Left ventricle myocardium inferior (tissue), 1 donor: ENCODE measurements at regions not wholly inside any gene's neighbourhood (a gene's known extent, or its start where the extent isn't known, plus 50 kb on each side); places are given as distances from the start of the nearest gene placed in this dataset.

Experiments used
- DNase-seq: peaks from one replicate; pipeline ENCODE4 v3.0.0-alpha.2; 2020
- H3K27ac ChIP-seq: fragments of 200-600 bp; replicated peaks from 2 replicates; pipeline ENCODE4 v1.8.0; 2021
- H3K27me3 ChIP-seq: fragments of 200-600 bp; 2 replicates; pipeline ENCODE4 v1.8.0; 2021; ENCODE audit warnings: low read depth
- H3K36me3 ChIP-seq: fragments of 200-600 bp; 2 replicates; pipeline ENCODE4 v1.8.0; 2021
- H3K4me1 ChIP-seq: fragments of 200-600 bp; 2 replicates; pipeline ENCODE4 v1.8.0; 2021
- H3K4me3 ChIP-seq: fragments of 200-600 bp; 2 replicates; pipeline ENCODE4 v1.8.0; 2021; ENCODE audit warnings: mild to moderate bottlenecking, moderate library complexity
- H3K9me3 ChIP-seq: fragments of 200-600 bp; replicated peaks from 2 replicates; pipeline ENCODE4 v1.8.0; 2021
- intact Hi-C: fragments of 100-400 bp; cut with micrococcal nuclease; formaldehyde crosslinking; loops from one replicate; pipeline ENCODE4 v1.11.0; 2022
- TF ChIP-seq, protein P1 (sequence below): fragments of 200-600 bp; IDR thresholded peaks from 2 replicates; pipeline ENCODE4 v1.8.0; 2021; ENCODE audit warnings: antibody characterized with exemption, mild to moderate bottlenecking, borderline replicate concordance
- donor health status: DM: no; HTN: yes; CAD: no; lungs with severe emphysema.

DNA sequence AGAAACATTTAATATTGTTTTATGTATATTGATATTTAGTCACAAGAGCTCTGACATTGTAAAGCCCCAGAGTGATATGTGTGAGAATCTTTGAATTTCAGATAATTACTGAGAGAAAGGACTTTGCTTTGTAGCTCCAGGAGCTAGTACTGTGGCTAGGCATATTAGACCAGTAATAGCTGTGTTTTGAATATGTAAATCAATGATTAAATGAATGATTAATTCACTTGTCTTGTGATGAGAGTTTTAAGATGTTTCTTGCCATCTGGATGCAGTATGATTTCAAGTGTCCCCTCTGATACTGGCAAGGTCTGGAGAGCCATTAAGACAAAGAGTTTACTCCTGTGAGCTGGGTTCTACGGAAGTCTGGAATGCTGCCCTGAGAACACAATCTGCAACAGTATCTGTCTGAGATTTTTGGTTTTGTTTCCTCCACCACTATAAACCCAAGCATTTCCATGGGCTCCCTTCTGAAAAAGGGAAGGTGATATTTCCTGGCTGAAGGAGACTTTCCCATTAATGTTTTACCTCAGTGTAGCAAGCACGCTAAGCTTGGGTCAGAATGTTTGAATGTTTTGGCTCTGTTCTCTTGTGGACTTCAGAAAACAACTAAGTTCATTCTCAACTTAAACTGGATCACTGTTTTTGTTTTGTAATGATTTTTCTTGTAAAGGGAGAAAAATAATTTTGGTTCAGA, 61.3 kb upstream of the BICC1 start:
- TF ChIP-seq, protein P1, sequence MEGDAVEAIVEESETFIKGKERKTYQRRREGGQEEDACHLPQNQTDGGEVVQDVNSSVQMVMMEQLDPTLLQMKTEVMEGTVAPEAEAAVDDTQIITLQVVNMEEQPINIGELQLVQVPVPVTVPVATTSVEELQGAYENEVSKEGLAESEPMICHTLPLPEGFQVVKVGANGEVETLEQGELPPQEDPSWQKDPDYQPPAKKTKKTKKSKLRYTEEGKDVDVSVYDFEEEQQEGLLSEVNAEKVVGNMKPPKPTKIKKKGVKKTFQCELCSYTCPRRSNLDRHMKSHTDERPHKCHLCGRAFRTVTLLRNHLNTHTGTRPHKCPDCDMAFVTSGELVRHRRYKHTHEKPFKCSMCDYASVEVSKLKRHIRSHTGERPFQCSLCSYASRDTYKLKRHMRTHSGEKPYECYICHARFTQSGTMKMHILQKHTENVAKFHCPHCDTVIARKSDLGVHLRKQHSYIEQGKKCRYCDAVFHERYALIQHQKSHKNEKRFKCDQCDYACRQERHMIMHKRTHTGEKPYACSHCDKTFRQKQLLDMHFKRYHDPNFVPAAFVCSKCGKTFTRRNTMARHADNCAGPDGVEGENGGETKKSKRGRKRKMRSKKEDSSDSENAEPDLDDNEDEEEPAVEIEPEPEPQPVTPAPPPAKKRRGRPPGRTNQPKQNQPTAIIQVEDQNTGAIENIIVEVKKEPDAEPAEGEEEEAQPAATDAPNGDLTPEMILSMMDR: no peak
- no peak overlapping the region for H3K4me3 ChIP-seq
- H3K27ac ChIP-seq: no peak overlapping the region
- intact Hi-C loops: no loop called here
- peaks cover 12% of the 10 kb centered on the region for H3K9me3 ChIP-seq
- H3K27me3 ChIP-seq: no peaks in the 10 kb centered on the region
- H3K4me1 ChIP-seq: no peaks in the 10 kb centered on the region
- H3K36me3 ChIP-seq: no peaks in the 10 kb centered on the region
- no peak for DNase-seq

DNA sequence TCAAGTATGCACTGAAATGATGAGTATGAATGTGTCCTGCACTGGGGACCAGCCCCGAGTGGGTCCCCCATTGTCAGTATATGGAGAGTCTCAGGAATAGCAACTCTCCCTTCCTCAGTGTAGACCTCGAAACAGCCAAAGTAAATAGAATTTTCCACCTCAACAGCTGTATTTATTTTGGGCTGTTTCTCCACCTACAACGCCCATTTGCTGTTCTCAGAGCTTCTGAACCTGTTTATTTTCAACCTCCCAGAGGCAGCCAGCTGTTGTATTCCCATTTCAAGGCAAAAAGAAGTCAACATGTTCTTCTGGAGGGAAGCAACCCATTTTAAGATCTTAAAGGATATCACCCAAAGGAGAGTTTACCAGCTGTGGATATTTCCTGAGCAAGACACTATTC, 59.6 kb upstream of the BICC1 start:
- Histone ChIP-seq H3K27ac (peak overlapping the region; percentile 57), H3K9me3 (peaks cover 8% of the 10 kb centered on the region), H3K27me3 (no peaks in the 10 kb centered on the region), H3K36me3 (no peaks in the 10 kb centered on the region), H3K4me1 (no peaks in the 10 kb centered on the region), H3K4me3 (no peak overlapping the region)
- intact Hi-C loops: no loop called here
- DNase-seq: no peak
- TF ChIP-seq, protein P1: no peak

DNA sequence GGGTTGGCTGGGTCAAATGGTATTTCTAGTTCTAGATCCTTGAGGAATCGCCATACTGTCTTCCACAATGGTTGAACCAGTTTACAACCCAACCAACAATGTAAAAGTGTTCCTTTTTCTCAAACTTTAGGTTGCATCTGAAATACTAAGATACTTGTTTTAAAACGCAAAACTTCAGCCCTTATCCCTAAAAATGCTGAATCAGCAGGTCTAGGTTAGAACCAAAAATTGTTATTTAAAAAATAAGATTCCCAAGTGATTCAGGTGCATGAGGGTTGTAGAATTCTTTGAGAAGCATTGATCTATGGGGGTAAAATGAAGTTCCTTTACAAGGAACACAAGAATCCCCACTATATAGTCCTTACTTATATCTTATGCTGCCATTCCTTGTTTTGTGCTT, 56.5 kb upstream of the BICC1 start:
- TF ChIP-seq, protein P1: no peak
- no peaks in the 10 kb centered on the region for H3K27me3 ChIP-seq
- no peak for DNase-seq

GRCh38 chr10:58457761-58458616, 54.7 kb upstream of the BICC1 start:
- H3K27ac ChIP-seq: peak overlapping the region; percentile 58
- peaks cover 23% of the 10 kb centered on the region for H3K9me3 ChIP-seq
- TF ChIP-seq, protein P1: no peak
- intact Hi-C loops: no loop called here
- H3K36me3 ChIP-seq: no peaks in the 10 kb centered on the region
- DNase-seq: peak; percentile 52
- no peaks in the 10 kb centered on the region for H3K27me3 ChIP-seq
- no peaks in the 10 kb centered on the region for H3K4me1 ChIP-seq
- no peak overlapping the region for H3K4me3 ChIP-seq

More for the DNA sequence above, 56.5 kb upstream of the BICC1 start:
- no peak overlapping the region for H3K4me3 ChIP-seq
- intact Hi-C loops: no loop called here
- no peaks in the 10 kb centered on the region for H3K4me1 ChIP-seq
- H3K27ac ChIP-seq: no peak overlapping the region
- peaks cover 8% of the 10 kb centered on the region for H3K9me3 ChIP-seq
- no peaks in the 10 kb centered on the region for H3K36me3 ChIP-seq

- DNase-seq: no peak
- intact Hi-C loops: no loop called here
- Histone ChIP-seq H3K4me3 (no peak overlapping the region), H3K27ac (peak overlapping the region; percentile 58), H3K9me3 (peaks cover 29% of the 10 kb centered on the region), H3K36me3 (no peaks in the 10 kb centered on the region), H3K4me1 (no peaks in the 10 kb centered on the region), H3K27me3 (no peaks in the 10 kb centered on the region)
- TF ChIP-seq, protein P1: no peak
These were observed 53.6 kb upstream of the BICC1 start for GRCh38 chr10:58459069-58459468.
